NCI-H510A (cell line): ENCODE measurements at regions not wholly inside any gene's neighbourhood (a gene's known extent, or its start where the extent isn't known, plus 50 kb on each side); places are given as distances from the start of the nearest gene placed in this dataset.

Experiments used
- DNase-seq: peaks from one replicate; lab custom pipeline; 2025; lab: John Stamatoyannopoulos, UW

DNA sequence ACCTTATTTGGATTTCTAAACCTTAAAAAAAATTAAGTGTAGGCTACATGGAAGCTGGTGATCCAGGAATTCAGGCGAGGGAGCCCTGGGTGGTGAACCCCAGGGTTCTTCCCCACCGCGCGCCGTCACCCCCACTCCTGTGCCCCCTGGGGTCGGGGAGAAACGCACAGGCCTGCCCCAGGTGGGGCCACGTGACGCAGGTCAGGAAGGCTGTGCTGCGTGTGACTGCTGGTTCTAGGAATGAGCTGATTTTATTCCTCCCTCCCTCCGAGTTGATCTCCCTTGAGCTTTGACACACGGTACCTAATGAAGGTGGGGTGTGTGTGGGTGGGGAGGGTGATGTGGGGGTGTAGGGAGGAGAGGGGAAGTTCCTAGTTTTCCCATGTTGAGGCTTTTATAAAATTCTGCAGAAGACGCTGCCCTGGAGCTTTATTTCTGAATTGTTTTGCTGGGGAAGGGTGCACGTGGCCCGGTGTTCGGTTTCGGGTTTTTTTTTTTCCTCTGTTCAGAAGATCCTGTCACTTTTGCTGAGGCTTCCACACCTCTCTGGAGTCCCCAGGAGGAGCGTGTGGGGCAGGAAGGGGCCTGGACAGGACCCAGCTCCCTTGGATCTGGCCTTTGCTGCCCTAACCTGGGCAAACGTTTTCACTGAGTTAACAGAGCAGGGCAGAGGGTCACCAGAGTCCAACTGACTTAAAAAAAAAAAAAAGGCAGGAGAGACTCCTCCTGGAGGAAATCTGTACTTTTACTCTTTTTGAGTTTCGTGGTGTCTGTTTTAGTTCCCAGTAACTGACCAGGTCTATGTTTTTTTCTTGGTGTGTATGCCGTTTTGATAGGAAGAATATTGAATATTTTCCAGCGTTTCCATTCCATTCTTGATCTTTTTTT lies 55.8 kb upstream of the GSE1 start:
- DNase-seq, result no peak

DNA sequence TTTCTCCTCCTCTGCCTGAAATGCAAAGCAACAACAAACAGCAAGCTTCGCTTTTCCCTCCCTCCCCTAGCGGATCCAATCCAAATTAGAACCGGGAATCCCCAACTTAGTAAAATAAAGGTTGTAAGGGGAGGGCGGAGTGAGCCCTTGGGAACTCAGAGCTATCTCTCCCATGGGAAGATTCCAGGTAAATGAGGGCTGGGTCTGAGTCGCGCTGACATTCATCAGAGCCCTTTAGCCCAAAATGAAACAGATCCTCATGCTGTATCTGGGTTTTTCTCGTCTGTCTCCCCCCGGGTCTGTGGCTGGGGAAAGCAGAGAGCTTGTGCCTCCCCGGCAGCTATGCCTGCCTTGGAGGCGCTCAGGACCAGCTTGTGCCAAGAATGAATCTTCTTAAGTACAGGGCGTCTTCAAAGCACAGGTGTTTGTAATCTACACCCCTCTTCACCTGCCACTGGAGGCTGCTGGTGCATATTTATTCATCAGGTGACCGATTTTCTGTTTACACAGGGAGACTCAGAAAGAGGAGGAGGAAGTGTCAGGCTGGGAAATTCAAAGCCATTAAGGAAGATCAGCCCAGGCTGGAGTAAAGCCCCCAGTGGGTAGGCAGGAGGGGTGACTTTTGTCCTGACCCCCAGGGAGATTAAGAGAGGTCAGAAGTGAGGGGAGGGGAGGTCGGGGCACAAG lies 55.0 kb upstream of the GSE1 start:
- DNase-seq, result peak; percentile 63

DNA sequence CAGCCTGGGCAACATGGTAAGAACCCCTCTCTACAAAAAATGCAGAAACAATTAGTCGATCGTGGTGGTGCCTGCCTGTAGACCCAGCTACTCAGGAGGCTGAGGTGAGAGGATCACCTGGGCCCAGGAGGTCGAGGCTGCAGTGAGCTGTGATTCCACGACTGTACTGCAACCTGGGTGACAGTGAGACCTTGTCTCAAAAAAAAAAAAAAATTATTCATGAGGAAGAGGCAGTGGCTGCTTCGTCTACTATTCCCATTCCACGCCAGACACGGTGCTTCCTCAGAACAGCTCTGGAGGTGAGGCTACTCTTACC lies 52.2 kb upstream of the GSE1 start:
- no peak for DNase-seq

DNA sequence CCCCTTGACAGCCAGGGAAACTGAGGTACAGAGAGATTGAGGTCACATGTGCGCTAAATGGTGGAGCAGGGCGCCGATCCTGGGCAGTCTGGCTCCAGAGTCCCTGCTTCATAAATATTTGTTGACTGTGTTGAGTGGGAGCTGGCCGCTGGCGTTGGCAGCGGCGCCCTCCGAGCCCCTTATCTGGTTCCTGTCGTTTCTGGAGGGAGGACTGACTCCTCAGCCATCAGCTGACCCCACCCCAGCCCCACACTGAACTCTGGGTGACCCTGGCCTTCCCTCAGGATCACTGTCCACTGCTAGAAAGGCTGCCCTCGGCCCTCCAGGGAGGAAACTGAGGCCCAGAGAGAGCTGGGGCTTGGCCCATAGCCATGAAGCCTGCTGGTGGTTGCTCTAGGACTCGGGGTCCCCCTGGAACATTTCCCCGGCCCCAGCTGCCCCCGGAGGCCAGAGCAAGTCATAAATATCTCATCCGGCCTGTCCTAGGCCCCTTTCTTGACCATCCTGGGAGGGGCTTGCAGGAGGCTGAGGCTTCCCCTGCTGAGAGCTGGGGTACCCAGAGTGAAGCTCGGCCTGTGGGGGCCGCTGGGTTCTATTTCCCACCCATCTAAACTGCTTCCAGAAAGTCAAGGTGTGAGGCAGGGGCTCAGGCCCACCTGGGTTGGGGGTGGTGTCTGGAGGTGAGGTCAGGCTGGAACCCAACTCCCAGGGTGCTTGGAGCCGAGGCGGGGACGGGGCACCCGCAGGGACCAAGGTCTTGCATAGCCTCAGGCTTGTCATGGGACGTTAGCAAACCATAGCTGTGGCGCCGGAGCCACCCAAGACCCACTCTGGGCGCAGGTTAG lies 51.7 kb upstream of the GSE1 start:
- DNase-seq, result no peak

DNA sequence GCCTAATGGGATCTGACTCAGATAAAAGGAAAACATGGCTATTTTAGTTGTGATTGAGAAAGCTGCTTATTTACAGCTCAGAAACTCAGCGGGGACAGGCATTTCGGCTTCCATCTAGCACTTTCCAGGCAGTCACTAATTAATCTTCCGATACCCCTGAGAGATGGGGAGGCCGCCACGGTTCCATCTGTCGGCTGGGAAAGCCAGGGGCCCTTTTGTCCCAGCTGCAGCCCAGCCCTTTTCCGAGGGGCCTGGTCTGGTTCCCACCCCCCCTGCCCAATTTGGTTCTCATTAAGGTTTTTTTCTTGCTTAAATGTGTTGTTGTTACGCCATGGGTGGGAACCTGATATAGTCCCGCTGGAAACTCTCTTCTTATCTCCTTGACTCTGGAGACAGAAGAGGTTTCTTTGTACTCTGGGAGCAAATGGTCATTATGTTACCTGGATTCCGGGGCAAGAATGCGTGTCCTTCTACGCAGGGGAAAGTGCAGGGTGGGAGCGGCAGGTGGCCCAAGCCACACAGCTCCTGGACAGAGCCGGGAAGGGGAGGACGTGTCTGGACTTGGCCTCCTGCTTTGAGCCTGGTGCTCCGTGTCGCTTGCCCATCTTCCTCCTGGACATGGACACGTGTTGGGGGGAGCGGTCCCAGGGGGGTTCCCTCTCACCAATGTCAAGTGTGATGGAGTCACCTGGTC lies 50.9 kb upstream of the GSE1 start:
- no peak for DNase-seq

DNA sequence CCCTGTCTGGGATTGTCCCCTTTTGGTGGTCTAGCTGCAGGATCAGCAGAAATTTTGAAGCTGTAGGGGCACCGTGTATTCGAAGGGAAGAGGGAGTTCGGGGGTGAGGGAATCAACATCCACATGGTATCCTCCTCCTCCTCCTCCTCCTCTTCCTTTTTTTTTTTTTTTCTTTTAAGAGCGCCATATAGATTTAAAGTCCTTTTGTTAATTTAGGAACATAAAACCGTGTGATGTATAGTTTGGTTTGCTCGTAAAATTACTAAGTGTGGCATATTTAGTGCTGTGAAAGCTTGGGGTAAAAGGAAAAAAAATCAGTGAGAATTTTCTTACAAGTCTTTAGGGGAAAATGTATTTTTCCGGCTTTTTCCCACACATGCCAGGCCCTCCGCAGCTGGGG lies 50.1 kb upstream of the GSE1 start:
- DNase-seq, result no peak
